Stimulated activated CD4-positive, alpha-beta T cell treated with anti-CD3 and anti-CD28 coated beads, Interleukin-4, amount 100 ng/mL, for 48 hours (primary cell): ENCODE measurements at regions not wholly inside any gene's neighbourhood (a gene's known extent, or its start where the extent isn't known, plus 50 kb on each side); places are given as distances from the start of the nearest gene placed in this dataset.
A peak's percentile ranks its signal among the peaks of the same experiment; 100 is the strongest.

Experiments
- DNase-seq, 2 donors: peaks; one replicate each; pipeline ENCODE4 v3.0.0-alpha.2; 2020; ENCODE audit warnings: low read depth in 2 of 2

- DNase-seq: no peak
These were observed 100.2 kb downstream of the CYRIA start for GRCh38 chr2:16565481-16565880.

- DNase-seq: no peak
These were observed 104.0 kb downstream of the CYRIA start for GRCh38 chr2:16561676-16562075.

GRCh38 chr2:16561251-16561650 is 104.4 kb downstream of the CYRIA start:
- DNase-seq: no peak

- DNase-seq: no peak
These were observed 106.2 kb downstream of the CYRIA start for GRCh38 chr2:16559278-16560067.

GRCh38 chr2:16554060-16554583 is 111.5 kb downstream of the CYRIA start:
- DNase-seq: no peak

GRCh38 chr2:16553226-16553625 is 112.4 kb downstream of the CYRIA start:
- peak in 1 of 2 donors; percentile 2 for DNase-seq

- DNase-seq: no peak
These were observed 113.4 kb downstream of the CYRIA start for GRCh38 chr2:16552202-16552601.

GRCh38 chr2:16548036-16548435 is 117.6 kb downstream of the CYRIA start:
- no peak for DNase-seq

GRCh38 chr2:16546128-16546754 is 119.4 kb downstream of the CYRIA start:
- DNase-seq: no peak

- DNase-seq: no peak
These were observed 126.9 kb downstream of the CYRIA start for GRCh38 chr2:16538707-16539106.

GRCh38 chr2:16537347-16537746 is 128.3 kb downstream of the CYRIA start:
- DNase-seq: no peak

GRCh38 chr2:16526193-16526592 is 139.4 kb downstream of the CYRIA start:
- DNase-seq: no peak

GRCh38 chr2:16525265-16525887 is 140.3 kb downstream of the CYRIA start:
- DNase-seq: peak in 1 of 2 donors; percentile 18

GRCh38 chr2:16523711-16524110 is 141.9 kb downstream of the CYRIA start:
- no peak for DNase-seq

GRCh38 chr2:16522031-16522831 is 143.4 kb downstream of the CYRIA start:
- no peak for DNase-seq

GRCh38 chr2:16520891-16521290 is 144.7 kb downstream of the CYRIA start:
- no peak for DNase-seq

GRCh38 chr2:16515696-16516095 is 149.9 kb downstream of the CYRIA start:
- DNase-seq: no peak

- no peak for DNase-seq
These were observed 152.0 kb downstream of the CYRIA start for GRCh38 chr2:16513626-16514025.

GRCh38 chr2:16511041-16511440 is 154.6 kb downstream of the CYRIA start:
- DNase-seq: no peak

- DNase-seq: no peak
These were observed 156.6 kb downstream of the CYRIA start for GRCh38 chr2:16509042-16509441.

- no peak for DNase-seq
These were observed 157.2 kb downstream of the CYRIA start for GRCh38 chr2:16508490-16508851.
